AG20443 (cell line): ENCODE measurements at regions not wholly inside any gene's neighbourhood (a gene's known extent, or its start where the extent isn't known, plus 50 kb on each side); places are given as distances from the start of the nearest gene placed in this dataset.

Experiments used
- DNase-seq: peaks from one replicate; pipeline ENCODE4 v3.0.0; 2012; ENCODE audit warnings: low spot score, mixed read lengths

DNA sequence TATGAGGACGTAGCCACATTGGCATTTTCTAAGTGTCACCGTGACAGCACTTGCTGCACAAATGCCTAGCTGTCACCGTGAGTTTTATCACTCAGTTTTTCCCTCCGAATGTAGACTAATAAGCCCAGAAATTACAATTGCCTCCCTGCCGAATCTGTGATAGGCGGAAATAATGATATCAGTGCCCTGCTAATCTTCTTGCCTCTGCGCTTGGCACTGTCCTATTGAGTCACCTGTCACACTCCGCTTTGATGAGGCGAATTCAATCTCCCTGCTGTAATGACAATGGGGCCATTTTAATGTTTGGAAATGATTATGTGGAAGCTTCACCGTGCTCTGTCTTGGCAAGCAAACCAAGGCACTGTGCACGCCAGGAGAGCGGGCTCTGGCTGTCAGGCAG, 112.8 kb downstream of the LINC00237 start:
- DNase-seq: no peak

GRCh38 chr20:20992686-20993360, 113.3 kb downstream of the LINC00237 start:
- DNase-seq: no peak

GRCh38 chr20:20992277-20992676, 113.9 kb downstream of the LINC00237 start:
- no peak for DNase-seq

DNA sequence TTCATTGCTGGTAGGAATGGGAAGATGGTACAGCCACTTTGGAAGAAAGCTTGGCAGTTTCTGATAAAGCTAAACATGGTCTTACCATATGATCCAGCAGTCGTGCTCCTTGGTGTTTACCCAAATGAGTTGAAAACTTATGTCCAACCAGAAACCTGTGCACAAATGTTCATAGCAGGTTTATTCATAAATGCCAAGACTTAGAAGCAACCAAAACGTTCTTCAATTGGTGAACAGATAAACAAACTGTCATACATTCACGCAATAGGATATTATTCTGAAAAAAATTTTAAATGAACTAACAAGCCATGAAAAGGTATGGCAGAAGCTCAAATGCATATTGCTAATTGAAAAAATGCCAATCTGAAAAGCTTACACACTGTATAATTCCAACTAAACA, 117.1 kb downstream of the LINC00237 start:
- no peak for DNase-seq

DNA sequence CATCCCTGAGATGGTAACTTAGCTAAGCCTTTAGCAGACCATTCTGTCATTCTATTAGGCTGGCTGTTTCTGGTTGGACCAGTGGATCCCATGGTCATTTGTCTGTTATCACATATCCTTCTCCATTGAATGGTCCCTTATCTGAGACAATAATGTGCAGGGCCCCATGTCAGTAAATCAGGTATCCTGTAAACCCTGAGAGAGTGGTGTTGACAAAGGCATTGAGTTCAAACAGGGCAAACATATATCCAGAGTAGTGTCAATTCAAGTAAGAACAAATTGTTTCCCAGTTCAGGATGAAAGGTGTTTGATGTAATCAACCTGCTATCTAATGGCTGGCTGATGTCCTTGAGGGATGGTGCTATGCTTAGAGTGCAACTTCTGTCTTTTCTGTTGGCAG, 126.2 kb downstream of the LINC00237 start:
- no peak for DNase-seq

GRCh38 chr20:20977786-20978185, 128.4 kb downstream of the LINC00237 start:
- no peak for DNase-seq

DNA sequence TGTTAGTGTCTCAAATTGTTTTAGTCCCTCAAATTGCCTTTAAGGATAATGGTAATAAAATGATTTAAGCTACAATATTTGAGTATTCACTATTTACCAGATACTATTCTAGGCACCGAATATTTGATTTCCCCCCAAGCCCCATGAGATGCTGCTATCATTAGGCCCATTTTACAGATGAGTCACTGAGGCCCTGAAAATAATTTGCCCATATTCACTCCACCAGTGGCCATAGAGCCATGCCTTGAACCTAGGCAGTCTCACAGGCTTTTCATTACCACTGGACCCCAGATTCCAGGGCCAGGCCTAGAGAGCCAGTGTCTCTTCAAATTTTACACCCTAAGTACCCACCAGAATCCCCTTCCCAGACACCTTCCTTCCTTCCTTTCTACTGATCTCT, 133.7 kb downstream of the LINC00237 start:
- no peak for DNase-seq

GRCh38 chr20:20971810-20972209, 134.3 kb downstream of the LINC00237 start:
- DNase-seq: no peak

DNA sequence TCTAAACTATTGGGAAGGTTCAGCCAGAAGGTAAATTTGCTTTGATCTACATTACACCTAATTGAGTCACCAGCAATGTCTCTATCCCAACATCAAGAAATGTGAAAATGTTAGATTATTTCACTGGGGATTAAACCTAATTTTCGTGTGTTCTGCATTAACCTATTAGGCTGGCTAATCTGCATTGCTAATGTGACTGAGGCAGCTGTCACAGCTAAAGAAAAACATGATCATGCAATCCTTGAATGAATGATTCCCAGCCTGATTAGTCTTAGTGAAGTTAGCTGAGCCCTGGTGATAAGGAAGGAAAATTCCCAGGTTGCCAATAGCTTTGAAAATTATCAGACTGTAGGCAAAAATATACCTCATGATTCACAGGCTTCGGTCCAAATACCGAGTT, 135.3 kb downstream of the LINC00237 start:
- DNase-seq: no peak

- no peak for DNase-seq
Observed at GRCh38 chr20:20969701-20970280, 136.4 kb downstream of the LINC00237 start.

DNA sequence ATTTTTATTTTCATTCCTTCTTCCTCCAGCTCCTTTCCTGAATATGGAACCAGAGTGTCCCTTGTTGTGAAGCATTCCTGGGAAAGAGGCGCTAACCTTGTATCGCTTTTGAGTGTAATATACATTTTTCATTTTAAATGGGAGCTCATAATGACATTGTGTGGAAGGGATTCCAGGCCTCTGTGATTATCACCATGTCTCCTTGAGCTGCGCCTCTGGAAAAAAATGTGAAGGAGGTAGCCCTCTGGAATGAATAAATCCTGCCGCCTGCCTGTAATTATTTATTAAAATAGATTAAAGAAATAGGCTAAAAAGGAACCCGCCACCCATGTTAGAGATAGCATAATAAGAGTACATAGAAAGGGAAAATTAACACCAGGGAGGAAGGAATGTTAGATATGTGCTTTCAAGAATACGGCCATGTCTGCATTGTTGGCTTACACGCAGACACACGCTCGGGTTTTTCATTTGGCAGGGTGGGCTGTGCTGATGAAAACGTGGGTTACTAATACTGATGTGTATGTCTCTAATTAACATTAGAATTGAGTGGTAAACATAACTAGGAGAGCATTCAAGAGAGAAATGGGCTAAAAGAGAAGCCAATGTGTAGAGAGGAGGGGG, 138.5 kb downstream of the LINC00237 start:
- DNase-seq: no peak

DNA sequence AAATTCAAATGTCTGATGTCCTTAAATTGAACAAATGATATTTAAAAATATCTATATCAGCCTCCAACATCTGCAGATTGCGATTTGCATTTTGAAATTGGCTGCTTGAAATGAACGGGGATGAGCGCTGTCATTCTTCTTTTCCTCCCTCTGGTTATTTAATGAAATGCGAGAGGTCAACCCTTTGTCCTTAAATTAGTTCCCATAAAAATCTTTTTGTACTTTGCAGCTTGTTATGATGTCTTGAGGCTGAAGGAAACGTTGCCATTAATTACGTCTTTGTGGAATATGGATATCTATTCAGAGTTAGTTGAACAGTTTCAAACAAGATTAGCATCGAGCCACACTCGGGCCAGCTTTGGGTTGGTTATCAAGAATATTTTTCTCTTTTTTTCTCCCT, 140.0 kb downstream of the LINC00237 start:
- DNase-seq: no peak

GRCh38 chr20:20959031-20959755, 147.0 kb downstream of the LINC00237 start:
- no peak for DNase-seq

- DNase-seq: no peak
Observed at GRCh38 chr20:20956513-20956931, 149.6 kb downstream of the LINC00237 start.

GRCh38 chr20:20955892-20956291, 150.3 kb downstream of the LINC00237 start:
- no peak for DNase-seq

DNA sequence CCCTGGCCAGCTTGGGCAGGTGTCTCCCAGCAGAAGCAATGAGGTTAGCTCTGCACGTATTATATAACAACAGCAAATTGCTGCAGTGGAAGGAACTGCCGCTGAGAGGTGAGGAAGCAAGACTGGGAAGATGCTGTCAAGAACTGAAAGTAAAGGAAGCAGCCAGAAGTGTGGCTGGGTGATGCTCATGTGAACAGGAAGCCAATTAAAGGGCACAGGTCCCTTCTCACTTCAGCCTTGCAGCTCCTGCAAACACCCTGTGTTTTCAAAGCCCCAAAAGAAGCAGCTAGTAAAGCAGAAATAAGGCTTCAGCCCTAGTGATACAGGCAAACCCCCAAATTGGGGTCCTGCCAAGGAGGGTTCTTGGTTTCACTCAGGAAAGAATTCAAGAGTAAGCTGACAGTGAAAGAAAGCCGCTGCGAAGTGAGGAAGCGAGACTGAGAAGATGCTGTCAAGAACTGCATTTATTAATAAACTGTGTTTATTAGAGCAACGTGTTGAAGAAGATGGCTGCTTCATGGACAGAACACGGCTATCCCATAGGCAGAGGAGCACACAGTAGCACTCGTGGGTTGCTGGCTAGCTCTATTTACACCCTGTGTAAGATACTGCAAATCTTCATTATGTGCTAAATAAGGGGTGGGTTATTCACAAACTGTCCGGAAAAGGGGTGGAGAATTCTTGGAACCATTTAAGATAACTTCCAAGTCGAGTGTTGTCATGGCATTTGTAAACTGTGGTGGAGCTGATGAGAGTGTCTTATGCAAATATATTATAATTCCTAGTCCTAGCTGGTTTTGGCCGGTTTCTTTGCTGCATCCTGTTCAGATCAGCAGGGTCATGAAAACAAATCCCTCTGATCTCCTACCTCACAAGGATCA, 152.2 kb downstream of the LINC00237 start:
- no peak for DNase-seq

DNA sequence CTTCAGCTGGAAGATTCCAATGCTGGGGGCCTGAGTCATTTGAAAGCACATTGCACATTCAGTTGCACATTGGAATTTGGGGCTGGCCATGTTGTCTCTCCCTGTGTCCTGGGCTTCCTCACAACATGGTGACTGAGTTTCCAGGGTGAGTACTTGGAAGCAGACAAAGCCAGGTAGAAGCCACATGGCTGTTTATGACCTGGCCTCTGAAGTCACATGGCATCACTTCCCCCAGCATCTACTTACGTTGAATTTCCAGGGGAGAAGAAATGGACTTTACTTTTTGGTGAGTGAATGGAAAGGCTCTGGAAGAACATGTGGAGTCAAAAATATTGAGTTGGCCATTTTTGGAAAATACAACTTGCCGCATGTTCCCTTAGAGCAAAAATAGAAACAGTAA, 155.5 kb downstream of the LINC00237 start:
- no peak for DNase-seq

DNA sequence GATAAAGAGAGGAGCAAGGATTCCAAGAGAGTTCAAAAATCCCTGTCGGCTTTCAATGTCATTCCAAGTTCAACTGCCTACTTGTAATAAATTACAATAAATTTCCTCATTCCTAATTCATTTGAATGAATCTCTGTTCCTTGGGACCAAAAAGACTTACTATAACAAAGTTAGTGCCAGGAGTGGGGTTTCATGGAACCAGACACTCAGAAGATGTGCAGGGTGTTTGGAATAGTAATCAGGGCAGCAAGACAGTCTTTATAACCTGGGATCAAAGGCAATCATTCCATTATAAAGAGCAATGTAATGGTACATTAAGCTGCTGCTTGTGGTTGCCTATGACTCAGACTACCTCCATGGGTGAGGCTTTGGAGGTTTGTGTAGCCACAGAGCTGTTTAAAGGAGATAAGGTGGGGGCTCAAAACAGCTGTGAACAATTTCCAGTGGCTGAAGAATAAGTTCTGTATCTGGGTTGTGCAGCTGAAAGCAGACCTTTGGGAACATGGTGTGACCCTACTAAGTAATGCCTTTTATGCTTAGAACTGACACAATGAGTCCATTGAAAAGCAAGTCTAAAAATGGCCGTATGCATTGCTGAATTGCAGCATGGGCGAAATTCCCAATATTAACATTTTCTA, 159.9 kb downstream of the LINC00237 start:
- no peak for DNase-seq

DNA sequence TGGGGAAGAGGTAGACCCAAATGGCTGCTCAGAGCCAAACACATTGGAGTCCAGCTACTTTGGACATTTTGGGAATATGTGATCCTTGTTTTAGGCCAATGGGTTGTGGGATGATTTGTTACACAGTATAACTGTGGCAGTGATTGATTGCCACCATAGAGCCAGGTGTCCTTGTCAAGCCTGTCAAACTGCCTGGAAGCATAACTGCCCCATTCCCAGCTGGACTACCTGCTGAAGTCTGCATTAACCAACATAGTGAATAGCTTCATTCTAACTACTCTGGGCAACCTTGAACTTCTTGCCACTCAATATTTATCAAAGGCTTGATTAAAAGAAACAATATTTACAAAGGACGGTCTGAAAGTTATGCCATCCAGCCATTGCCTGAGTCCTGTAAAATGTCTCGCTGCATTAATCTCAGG, 164.7 kb downstream of the LINC00237 start:
- no peak for DNase-seq

DNA sequence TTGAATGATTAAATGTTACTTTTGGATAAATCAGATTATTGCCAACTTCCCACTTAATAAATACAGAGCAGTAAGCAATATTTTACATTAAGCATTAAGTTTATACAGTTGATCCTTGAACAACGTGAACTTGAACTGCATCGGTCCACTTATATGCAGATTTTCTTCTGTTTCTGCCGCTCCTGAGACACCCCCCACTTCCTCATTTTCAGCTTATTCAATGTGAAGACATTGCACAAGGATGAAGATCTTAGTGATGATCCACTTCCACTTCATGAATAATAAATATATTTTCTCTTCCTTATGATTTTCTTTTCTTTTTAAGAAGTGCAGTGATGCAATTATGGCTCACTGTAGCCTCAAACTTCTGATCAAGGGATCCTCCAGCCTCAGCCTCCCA, 167.2 kb downstream of the LINC00237 start:
- DNase-seq: no peak

GRCh38 chr20:20938599-20938998, 167.6 kb downstream of the LINC00237 start:
- no peak for DNase-seq
